GM19328 (cell line): ENCODE measurements at regions not wholly inside any gene's neighbourhood (a gene's known extent, or its start where the extent isn't known, plus 50 kb on each side); places are given as distances from the start of the nearest gene placed in this dataset.
"Not testable (repeated sequence)": the region's sequence is repeated elsewhere in the genome, so short reads cannot be mapped to it uniquely, and the experiment has no call there.

Experiments
- ATAC-seq: cut with Tn5 transposase; IDR thresholded peaks from one replicate; pipeline ENCODE4 v1.9.1; 2021; ENCODE audit warnings: mild to moderate bottlenecking, moderate library complexity; ENCODE audit not compliant: unreplicated experiment

DNA sequence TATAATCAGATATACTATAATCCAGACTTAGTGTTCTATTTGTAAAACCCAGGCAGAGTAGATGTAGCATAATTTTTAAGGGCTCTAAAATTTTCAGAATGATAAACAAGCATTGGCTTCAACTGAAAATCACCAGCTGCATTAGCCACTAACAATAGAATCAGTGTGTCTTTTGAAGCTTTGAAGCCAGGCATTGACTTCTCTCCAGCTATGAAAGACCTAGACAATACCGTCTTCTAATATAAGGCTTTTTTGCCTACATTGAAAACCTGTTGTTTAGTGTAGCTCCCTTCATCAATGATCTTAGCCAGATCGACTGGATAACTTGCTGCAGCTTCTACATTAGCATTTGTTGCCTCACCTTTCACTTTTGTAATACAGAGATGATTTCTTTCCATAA, 1877.3 kb upstream of the ACO1 start:
- no peak for ATAC-seq

DNA sequence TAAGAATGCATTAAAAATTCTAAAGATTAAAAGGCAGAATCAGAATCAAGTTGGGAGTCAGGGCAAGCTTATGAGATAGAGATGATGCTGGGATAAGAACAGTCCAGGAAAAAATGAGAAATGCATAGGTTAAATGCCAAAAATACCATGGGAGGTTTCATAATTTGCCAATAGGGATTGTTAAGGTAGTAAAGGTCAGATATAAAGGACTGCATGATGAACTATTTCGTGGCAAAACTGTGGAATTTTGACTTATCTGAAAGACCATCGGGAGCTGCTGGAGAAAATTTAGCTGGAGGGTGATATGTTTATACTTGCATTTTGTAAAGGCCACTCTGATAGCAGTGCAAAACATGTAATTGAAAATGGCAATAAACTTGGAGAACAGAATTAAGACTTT, 1872.8 kb upstream of the ACO1 start:
- ATAC-seq = no peak

DNA sequence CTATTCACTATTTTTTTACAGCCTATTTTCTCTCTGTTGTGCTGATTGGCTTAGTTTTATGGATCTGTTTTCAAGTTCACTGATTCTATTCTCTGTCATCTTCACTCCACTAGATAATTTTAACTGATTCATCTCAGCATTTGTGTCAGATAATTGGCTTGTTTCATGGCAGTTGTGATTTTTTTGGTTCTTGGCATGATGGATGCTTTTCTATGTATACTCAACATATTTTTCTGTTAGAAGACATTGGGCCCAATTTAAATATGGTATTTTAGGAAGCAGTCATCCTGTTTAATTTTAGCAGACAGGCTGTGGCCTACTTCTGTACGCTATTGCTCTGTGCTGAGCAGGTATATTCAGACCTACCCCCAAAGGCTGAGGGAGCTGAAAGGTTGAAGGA, 1865.3 kb upstream of the ACO1 start:
- no peak for ATAC-seq

DNA sequence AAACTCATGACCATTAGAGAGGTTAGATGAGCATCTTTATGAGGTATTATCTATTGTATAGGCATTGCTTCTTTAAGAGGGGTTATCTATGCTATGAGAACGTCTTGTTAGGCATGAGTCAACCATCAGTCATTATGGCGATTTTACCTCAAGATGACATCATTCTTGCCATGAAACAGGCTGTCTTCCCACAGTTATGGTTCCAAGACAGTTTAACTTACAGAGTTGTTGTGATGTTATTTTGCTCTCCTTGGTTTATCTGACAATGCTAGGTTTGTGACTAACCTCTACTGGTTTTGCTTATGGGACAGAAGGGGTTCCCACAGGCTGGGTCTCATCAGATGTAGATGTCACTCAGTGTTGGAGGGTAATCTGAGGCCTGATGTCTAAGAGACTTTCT, 1864.7 kb upstream of the ACO1 start:
- no peak for ATAC-seq

DNA sequence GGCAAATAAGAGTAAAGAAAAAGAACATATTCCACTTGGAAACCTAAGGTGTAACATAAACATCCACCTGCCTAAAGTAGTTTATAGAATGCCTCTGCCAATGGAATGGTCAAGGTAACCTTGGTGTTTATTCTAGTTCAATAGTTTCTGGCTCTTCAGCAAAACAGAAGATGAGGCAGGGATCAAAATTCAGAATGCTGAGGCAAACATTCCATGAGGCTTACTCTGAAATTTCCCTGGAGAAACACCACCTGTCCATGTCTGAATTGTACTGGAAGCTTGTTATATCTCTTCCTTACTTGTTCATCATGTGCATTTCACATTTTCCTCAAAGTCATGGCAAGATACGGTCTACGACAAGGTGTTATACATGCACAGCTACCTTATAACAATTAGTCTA, 1862.4 kb upstream of the ACO1 start:
- no peak for ATAC-seq

DNA sequence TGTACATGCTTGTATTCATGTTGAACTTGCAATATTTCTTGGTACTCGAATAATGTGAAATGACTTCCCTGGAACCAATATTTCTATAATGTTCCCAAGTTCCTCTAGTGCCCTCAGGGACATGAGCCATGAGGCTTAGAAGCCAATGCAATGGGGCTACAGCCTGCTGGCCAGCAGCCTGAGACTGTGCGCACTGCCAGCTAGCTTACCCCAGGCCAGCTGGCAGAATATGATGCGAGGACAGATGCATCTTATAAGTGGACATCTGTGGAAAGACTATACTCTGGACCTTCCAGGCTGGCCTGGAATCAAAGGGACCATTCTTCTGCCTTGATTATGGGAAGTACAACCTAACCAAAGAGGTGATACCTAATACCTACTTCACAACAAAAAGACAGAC, 1862.0 kb upstream of the ACO1 start:
- no peak for ATAC-seq

DNA sequence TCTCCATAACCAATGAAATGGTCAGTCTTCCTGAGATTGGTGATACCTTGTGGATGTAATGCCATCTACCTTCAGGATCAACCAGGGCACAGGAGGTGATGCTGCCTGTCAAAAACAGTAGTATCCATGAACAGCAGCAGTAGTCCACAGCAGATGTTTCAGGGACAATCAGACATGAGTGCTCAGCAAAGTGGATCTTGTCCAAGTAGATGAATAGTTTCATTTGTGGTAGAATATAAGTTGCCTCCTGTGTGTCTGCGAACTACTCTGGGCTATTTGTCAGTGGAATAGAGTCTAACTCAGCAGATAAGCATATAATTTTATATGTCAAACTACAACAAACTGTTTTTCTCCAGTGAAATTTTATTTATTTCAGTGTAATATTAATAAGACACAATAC, 1860.1 kb upstream of the ACO1 start:
- ATAC-seq = no peak

DNA sequence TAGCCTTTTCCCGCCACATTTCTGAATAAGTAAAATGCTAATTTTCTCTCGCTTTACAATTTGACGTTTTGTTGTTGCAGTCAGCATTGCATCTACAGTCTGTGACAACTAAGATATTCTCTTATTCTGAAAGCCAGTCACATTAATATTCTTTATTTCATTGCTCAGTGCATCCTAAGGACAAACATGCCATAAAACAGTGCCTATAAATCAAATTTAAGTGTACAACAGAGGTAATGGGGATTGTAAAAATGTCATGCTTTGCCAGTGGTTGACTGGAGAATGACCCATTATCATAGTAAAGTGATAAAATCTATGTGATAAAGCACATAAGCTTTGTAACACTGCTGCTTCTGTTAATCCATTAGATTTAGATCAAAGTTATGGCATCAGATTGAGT, 1850.0 kb upstream of the ACO1 start:
- ATAC-seq = no peak

DNA sequence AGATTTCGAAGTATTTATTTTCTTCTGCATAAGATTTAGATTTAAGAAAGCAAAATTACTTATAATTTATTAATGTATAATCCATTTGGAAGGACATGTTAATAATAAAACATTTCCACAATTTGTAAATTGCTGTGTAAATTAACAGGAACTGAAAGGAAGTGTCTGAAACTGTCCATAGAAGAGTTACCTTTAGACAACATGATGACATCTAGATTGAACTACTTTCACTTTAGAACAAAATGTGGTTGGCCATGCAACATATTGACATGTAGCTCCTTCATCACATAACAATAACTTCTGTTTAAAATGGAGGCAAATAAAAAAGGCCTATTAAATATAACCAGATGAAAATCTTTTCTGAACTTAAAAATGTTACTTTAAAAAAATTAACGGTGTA, 1849.5 kb upstream of the ACO1 start:
- ATAC-seq = no peak

DNA sequence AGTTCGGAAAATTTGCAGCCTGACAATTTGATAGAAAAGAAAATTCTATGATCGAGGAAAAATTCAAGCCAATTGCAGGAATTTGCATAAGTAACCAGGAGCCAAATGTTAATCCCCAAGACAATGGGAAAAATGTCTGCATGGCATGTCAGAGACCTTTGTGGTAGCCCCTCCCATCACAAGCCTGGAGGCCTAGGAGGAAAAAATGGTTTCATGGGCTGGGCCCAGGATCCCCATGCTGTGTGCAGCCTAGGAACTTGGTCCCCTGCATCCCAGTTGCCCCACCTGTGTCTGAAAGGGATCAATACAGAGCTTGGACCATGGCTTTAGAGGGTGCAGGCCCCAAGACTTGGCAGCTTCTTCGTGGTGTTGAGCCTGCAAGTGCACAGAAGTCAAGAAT, 1847.9 kb upstream of the ACO1 start:
- no peak for ATAC-seq

DNA sequence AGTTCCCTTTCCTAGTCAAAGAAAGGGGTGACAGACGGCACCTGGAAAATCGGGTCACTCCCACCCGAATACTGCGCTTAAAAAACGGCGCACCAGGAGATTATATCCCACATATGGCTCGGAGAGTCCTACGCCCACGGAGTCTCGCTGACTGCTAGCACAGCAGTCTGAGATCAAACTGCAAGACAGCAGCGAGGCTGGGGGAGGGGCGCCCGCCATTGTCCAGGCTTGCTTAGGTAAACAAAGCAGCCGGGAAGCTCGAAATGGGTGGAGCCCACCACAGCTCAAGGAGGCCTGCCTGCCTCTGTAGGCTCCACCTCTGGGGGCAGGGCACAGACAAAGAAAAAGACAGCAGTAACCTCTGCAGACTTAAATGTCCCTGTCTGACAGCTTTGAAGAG, 1844.7 kb upstream of the ACO1 start:
- ATAC-seq = not testable (repeated sequence)

DNA sequence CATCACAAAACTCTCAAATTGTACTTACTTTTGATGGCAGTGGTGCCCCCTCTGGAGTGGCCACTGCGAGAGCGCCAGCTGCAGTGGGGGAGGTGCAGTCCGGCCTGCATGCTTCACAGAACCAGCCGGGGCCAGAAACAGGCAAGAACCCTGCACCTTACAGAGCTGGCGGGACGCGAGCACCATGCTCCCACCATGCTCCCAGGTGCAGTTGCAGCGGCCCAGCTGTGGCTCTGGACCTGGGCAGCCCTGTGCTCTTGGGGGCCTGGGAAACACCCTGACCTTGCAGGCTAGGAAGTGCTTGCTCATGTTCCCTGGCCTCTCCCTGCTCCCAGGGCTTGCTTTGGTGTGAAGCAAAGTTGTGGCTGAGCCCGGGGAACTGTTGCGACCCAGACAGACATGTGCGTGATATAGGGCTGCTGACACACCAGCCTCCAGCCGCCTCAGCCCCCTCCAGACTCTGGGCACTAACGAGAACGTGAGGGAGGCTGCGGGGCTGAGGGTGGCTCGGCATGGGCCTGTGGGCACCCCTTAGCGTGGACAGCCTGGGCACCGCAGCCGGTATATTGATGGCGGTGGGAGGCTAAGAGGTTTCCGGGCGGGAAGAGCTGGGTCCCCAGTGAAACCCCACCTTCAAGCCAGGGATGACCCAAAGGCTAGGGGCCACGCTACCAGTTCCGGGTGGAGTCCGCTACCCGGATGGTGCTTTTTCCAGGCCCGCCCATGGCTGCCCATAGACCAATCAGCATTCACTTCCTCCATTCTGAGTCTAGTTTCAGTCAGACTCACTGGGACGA, 1809.9 kb upstream of the ACO1 start:
- ATAC-seq = no peak

DNA sequence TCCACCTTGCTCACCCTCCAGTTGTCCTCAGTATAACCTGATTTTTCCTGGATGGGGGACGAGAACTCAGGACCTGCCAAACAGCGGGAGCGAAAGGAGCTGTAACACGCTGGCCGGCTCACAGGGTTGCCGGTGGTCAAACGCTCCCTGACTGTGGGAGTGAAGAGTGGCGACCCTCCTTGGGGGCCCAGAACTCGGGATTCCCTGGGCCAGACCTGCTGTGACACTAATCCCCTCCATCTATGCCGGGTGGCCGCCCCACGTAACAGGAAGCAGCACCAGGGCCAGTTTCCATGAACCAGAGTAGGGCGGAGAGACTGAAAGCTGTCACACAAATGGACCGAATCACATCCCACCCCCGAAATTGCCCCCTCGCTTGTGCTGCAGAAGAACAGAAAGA, 1809.2 kb upstream of the ACO1 start:
- ATAC-seq = no peak

DNA sequence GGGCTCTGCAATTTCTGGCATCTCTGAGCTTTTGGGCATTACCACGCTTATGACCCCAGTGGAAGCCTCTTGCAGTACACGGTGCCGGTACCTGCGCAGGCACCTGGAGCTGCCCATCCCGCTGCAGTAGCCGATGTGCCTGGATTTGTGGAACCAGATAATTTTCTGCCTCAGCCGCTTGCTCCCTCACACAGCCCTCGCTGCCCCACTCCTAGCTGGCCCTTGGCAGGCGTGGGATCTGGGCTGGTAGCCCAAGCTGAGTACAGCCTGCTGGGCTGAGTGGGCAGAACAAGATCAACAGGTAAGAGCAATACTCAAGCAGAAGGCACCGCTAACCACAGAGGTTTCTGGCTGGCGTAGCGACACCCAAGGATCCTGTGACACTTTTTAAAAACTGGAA, 1808.8 kb upstream of the ACO1 start:
- ATAC-seq = no peak

DNA sequence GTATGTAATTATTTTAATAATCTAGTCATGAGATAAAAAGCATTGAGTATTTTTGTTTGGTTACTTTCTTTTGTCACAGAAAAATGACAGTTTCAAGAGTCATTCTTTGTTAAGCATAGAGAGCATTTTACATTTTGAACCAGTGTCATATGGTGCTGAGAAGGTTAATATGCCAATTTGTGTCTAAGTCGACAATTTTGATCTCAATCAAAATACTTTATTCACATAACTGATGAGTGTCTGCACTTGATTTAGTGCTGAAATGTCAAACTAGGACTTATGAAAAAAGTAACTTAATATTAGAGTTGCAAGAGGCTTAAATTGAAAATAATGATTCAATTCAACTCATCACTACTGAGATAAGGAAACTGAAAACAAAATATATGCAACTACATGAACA, 1804.6 kb upstream of the ACO1 start:
- no peak for ATAC-seq

DNA sequence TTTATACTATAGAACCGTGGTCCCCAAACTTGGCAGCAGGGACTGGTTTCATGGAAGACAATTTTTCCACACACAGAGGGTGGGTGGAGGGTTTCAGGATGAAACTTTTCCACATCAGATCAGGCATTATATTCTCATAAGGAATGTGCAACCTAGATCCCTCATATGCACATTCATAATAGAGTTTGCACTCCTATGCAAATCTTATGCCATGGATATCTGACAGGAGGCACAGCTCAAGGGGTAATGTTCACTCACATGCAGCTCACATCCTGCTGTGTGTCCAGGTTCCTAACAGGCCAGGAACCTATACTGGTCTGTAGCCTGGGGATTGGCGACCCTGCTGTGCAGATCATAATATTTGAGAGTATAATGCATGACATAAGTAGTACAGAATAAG, 1802.2 kb upstream of the ACO1 start:
- ATAC-seq = no peak

DNA sequence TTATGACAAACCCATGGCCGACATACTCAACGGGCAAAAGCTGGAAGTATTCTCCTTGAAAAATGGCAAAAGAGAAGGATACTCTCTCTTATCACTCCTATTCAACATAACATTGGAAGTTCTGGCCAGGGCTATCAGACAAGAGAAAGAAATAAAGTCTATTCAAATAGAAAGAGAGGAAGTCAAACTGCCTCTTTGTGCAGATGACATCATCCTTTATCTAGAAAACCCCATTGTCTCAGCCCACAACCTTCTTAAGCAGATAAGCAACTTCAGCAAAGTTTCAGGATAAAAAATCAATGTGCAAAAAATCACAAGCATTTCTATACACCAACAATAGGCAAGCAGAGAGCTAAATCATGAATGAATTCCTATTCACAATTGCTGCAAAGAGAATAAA, 1799.9 kb upstream of the ACO1 start:
- ATAC-seq = no peak

DNA sequence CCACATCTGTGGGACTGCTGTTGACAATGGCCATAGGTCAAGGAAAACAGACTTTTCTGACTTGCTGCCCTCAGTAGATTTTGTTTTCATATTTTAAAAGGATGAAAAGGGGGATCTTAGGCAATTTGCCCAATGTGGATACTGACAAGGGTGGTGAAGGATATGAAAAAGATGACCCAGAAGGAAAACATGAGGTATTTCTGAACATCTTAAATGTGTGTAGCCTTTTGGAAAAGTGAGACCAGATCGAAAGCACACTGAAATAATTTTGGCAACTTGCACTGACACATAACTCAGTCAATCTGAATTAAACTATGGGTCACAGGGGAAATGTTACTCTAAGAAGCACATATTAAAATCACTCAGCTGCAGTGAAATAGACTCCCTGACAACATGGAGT, 1793.0 kb upstream of the ACO1 start:
- ATAC-seq = no peak

DNA sequence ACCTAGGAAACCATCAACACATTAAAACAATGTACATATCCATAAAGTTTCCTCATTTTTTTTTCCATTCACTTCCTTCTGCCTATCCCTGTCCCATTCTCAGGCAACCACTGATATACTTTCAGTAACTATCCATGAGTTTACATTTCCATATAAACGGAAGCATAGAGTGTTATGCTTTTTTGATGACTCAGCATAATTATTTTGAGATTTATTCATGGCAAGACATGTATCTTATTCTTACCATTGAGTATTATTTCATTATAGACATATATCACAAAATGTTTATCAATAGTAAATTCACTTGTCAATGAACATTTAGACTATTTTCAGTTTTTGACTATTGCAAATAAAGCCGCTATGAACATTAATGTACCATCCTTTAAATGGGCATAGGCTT, 1786.8 kb upstream of the ACO1 start:
- no peak for ATAC-seq

DNA sequence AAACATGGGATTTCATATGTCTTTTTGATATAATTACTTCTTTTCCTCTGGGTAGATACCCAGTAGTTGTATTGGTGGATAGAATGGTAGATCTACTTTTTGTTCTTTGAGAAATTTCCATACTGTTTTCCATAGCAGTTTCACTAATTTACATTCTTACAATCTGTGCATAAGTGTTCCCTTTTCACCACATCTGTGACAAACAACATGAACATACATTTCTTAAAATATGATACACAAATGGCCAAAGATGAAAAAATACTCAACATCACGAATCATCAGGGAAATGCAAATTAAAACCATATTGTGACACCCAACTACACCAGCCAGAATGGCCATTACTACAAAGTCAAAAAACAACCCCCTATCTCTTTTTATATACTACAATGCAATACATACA, 1778.5 kb upstream of the ACO1 start:
- no peak for ATAC-seq

DNA sequence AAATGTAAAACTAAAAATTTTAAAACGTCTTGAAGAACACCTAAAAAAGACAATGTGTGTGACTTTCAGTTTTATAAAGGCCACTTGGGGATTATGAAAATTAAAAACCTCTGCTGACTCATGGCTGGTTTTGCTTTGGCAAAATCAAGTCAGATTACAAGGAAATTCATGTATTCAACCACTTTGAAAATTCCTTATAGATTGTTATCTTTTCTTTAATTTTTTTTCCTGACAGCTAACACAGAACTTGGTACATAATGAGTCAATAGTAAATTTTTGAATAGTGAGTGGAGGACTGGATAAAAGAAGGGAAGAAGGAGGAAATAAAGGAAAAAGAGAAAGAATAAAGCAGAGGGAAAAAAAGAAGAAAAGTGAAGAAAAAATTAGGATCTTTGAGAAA, 1774.7 kb upstream of the ACO1 start:
- no peak for ATAC-seq

DNA sequence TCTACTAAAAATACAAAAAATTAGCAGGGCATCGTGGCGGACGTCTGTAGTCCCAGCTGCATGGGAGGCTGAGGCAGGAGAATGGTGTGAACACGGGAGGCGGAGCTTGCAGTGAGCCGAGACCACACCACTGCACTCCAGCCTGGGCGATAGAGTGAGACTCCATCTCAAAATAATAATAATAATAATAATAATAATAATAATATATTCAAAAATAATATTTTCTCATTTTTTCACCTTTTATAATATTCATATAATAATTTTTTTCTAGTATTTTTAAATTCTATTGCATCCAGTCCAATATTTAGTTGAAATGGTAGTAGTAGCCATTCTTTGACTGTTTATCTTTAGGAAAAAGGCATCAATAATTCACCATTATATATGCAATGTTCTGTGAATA, 1767.7 kb upstream of the ACO1 start:
- not testable (repeated sequence) for ATAC-seq

DNA sequence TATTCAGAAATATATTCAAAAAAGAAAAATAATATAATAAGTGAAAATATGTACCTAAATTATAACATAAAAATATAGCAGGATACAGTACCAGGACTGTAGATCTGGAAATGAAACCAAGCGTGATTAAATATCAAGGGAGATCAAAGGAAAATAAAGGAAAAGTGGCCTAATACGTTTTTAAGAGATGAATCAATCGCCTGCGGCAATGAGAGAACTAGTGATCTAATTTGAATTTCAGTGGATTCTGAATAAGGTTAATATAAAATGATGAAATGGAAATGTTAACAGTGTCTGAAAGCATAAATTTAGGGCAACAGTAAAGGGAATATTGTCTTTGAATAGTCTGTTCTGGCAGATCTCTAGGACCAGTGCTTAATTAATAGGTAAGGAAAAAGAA, 1761.9 kb upstream of the ACO1 start:
- ATAC-seq = no peak
